ENCODE measurements at regions not wholly inside any gene's neighbourhood (a gene's known extent, or its start where the extent isn't known, plus 50 kb on each side); places are given as distances from the start of the nearest gene placed in this dataset.

- Histone ChIP-seq H2AFZ (ENCODE audit: low read length) (no peak overlapping the region), H3K4me2 (ENCODE audit: low read depth, low read length) (no peak overlapping the region), H3K9ac (ENCODE audit: low read length) (no peak overlapping the region), H3K9me3 (replicated peaks; ENCODE audit: insufficient read depth, low read length) (no peaks in the 10 kb centered on the region), H3K27ac (ENCODE audit: low read length) (no peak overlapping the region), H3F3A (ENCODE audit: insufficient read depth, low read length) (no peaks in the 10 kb centered on the region), H3K4me3 (ENCODE audit: low read length) (no peak overlapping the region), H3K36me3 (replicated peaks; ENCODE audit: insufficient read depth, low read length) (no peaks in the 10 kb centered on the region), H3K27me3 (replicated peaks; ENCODE audit: insufficient read depth, low read length) (no peaks in the 10 kb centered on the region), H3K4me1 (ENCODE audit: low read length) (no peaks in the 10 kb centered on the region), H4K20me1 (ENCODE audit: insufficient read depth, low read length) (no peaks in the 10 kb centered on the region), H3K79me2 (ENCODE audit: low read length) (no peaks in the 10 kb centered on the region), H3K9me2 (replicated peaks; ENCODE audit: insufficient read depth, low read length) (no peaks in the 10 kb centered on the region)
- no peak for DNase-seq
- TF ChIP-seq EZH2phosphoT487 (IDR thresholded peaks at IDR 0.05; ENCODE audit: low read length): no peak
- TF ChIP-seq EZH2 (optimal IDR thresholded peaks at IDR 0.05; ENCODE audit: low read depth, low read length): no peak
- no peak for TF ChIP-seq CTCF (IDR thresholded peaks at IDR 0.05; ENCODE audit: low read length)
Observed at GRCh38 chr2:237035781-237036475, 49.8 kb upstream of the COPS8 start.
